NCI-H82 treated with DMSO at 0.1 percent for 48 hours (cell line): ENCODE measurements at regions not wholly inside any gene's neighbourhood (a gene's known extent, or its start where the extent isn't known, plus 50 kb on each side); places are given as distances from the start of the nearest gene placed in this dataset.
"Not testable (repeated sequence)": the region's sequence is repeated elsewhere in the genome, so short reads cannot be mapped to it uniquely, and the experiment has no call there.

ENCODE experiments used
- DNase-seq: peaks from one replicate; lab custom pipeline; 2025; ENCODE audit not compliant: unreplicated experiment; lab: John Stamatoyannopoulos, UW

DNA sequence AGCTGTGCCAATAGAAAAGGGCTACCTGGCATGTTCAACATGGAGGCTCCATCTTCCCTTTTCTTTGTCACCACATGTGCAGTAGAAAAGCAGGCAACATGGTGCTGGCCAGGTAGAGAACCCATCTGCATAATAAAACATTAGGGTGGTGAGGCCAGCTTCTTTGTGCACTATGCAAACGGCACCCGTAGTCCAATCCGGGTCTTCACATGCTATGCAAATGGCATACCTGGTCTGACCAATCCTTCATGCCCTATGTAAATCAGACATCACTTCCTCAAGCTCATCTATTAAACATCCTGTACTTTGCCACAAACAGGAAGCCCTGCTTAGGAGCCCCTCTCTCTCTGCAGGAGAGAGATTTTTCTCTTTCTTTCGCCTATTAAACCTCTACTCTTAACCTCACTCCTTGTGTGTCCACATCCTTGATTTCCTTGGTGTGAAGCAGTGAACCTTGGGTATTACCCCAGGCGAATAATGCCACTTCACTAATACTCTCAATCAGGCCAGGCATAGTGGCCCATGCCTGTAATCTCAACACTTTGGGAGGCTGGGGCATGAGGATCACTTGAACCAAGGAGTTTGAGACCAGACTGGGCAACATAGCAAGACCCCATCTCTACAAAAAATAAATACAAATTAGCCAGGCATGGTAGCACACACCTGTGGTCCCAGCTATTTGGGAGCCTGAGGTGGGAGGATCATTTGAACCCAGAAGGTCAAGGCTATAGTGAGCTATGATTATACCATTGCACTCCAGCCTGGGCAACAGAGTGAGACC, 111.3 kb upstream of the MRI1 start:
- DNase-seq, result no peak

DNA sequence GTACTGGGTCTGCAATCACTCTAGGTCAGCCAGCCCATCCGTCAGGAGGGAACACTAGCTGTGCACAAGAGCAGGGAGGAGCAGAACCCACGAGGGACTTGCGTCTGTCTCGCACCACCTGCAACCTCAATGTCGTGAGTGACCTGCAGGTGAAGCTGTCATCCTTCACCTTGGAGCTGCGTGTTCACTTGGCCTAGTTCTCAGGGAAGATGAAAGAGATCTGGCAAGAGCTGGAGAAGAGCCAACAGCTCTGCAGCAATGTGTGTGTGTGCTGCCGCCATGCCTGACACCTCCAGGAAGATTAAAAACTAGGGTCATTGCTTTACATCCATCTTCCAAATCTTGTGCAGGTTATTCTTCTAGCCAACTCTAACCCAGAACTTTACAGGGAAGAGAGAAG, 117.6 kb upstream of the MRI1 start:
- DNase-seq, result no peak

DNA sequence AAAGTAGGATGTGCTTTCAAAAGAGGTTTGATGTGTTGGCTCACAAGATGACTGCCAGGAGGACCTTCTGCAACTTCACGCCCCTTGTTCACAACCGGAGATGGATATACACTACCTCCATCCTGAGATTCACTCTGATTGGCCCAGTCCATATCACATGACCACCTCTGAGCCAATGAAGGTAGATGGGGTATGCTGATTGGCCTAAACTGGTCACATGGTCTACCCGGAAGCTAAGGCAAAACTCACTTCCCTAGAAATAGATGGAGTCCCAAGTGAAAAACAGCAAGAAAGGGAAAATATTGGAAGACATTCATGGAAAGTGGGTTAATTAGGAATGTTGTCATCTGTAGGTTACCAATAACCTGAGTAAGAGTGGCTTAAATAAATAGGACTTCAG, 119.7 kb upstream of the MRI1 start:
- DNase-seq, result no peak

DNA sequence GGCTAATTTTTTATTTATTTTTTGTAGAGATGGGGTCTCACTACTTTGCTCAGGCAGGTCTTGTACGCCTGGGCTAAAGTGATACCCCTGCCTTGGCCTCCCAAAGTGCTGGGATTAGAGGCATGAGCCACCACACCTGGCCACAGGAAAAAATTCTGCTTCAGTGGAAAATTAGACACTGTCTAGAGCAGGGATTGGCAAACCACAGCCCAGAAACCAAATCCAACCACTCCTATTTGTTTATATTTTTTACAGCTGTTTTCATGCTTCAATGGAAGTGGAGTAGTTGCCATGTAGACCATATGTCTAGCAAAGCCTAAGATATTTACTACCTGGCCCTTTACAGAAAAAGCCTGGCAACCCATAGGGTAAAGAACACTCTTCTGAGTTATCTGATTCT, 123.7 kb upstream of the MRI1 start:
- DNase-seq, result no peak

DNA sequence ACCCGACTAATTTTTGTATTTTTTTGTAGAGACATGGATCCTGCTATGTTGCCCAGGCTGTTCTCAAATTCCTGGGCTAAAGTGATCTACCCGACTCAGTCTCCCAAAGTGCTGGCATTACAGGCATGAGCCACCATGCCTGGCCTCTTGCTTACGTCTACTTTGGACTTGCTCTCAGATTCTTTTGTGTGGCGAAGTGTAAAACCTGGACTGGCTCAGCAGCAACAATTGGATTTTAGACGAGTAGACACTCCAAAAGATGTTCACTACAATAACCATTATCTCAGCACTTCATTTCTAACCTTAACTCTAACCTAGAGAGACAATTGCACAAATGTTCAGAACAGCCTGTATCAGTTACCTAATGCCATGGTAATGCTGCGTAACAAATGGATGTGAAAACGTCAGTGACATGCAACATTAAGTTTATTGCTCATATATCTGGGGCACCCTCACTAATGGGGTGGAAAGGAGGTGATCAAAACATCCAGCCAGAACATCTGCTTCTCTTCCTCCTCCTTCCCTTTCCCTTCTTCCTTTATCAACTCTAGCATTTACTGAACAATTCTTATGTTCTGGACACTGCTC, 124.9 kb upstream of the MRI1 start:
- no peak for DNase-seq

DNA sequence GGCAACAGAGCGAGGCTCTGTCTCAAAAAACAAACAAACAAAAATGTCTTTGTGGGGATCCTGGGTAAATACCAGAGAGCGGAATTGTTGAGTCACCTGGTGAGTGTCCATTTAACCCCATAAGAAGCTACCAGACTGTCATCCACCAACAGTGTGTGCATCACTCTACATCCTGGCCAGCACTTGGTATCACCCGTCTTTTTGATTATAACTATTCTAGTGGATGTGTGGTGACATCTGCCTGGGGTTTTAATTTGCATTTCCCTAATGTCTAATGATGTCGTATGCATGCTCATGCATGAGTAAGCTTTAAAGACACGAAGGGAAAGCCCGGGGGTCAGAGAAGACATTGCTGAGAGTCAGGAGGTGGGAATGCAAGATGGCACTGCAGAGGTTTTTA, 126.7 kb upstream of the MRI1 start:
- DNase-seq, result no peak

DNA sequence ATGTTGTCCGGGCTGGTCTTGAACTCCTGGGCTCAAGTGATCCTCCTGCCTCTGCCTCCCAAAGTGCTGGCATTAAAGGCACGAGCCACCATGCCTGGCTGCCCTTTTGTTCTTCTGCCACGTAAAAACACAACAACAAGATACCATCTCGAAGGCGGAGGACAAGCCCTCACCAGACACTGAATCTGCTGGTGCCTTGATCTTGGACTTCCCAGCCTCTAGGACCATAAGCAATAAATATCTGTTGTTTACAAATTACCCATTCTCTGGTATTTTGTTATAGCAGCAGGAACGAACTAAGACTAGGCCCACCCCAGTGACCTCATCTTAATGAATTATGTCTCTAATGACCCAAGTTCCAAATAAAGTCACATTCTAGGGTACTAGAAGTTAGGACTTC, 128.4 kb upstream of the CACNA1A start:
- no peak for DNase-seq

DNA sequence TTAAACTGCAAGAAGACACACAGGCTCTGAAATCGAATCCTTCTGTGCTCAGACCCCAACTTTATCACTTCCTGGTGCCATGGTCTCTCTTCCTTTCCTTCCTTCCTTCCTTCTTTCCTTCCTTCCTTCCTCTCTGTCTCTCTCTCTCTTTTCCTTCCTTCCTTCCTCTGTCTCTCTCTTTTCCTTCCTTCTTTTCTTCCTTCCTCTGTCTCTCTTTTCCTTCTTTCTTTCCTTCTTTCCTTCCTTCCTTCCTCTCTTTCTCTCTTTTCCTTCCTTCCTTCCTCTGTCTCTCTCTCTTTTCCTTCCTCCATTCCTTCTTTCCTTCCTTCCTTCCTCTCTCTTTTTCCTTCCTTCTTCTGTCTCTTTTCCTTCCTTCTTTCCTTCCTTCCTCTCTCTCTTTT, 127.2 kb upstream of the CACNA1A start:
- DNase-seq, result no peak

DNA sequence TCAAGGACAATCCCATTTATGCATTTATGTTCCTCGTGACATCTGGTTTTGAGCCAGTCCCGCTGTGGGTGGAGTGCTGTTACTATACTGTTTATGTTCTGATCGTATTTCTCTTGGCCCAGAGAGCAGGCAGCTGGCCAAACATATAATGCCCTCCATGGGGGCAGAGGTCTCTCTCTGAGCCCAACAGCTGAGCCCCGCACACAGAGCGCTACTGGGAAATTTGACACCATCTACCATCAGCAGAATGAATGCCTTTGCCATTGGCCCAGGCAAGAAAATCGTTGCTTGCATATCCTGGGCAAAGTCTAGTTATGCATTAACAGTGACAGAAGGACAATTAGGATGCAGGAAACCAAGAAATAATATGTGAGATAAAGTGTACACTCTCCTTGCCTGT, 126.8 kb upstream of the CACNA1A start:
- peak; percentile 98 for DNase-seq

DNA sequence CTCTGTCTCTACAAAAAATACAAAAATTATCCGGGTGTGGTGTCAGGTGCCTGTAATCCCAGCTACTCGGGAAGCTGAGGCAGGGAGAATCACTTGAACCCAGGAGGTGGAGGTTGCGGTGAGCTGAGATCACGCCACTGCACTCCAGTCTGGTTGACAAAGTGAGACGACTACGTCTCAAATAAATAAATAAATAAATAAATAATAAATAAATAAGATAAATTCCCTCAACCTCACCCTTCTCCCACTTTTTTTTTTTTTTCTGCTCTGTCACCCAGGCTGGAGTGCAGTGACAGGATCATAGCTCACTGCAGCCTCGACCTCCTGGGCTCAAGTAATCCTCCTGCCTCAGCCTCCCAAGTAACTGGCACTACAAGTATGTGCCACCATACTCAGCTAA, 125.9 kb upstream of the CACNA1A start:
- not testable (repeated sequence) for DNase-seq

DNA sequence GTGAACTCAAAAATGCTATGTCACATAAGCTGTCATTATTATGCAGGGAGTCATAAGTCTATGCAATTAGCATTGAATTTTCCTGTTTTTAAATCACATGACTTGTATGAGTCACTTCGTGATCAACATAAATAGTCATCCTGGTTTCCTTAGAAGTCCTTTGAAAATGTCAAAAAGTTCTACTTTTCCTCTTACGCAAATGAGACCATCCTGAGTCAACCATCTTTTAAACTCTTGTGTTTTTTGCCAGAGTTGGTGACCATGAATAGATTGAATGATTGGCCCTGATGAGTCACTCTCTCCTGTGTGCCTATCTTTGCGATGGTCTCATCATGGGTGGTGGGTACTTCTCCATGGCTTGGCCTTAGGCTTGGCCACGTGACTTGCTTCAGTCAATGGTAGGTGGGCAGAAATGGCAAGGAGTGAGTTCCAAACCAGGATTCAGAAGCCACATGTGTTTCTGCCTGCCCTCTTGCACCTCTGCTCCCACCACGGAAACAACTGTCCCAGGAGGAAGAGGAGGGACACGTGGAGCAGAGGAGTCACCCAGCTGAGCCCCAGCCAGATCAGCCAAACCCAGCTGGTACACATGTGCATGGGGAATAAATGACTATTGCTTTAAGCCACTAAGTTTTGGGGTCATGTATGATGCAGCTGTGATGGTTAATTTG, 123.5 kb upstream of the CACNA1A start:
- no peak for DNase-seq

DNA sequence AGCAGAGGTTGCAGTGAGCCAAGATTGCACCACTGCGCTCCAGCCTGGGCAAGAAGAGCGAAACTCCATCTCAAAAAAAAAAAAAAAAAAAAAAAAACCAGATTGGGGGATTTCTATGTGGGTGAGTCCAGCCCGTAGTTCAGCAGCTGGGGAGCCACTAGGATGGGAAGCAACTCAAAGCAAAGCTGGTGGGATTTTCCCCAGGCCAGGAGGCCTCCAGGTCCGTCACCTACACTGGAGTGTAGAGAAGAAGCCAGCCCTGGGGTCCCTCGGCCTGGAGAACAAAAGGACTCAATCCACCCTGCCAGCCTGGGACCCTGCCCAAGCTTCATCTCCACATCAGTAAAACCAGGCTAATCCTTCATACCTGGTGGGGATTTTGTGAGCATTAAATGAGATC, 121.3 kb upstream of the CACNA1A start:
- no peak for DNase-seq

DNA sequence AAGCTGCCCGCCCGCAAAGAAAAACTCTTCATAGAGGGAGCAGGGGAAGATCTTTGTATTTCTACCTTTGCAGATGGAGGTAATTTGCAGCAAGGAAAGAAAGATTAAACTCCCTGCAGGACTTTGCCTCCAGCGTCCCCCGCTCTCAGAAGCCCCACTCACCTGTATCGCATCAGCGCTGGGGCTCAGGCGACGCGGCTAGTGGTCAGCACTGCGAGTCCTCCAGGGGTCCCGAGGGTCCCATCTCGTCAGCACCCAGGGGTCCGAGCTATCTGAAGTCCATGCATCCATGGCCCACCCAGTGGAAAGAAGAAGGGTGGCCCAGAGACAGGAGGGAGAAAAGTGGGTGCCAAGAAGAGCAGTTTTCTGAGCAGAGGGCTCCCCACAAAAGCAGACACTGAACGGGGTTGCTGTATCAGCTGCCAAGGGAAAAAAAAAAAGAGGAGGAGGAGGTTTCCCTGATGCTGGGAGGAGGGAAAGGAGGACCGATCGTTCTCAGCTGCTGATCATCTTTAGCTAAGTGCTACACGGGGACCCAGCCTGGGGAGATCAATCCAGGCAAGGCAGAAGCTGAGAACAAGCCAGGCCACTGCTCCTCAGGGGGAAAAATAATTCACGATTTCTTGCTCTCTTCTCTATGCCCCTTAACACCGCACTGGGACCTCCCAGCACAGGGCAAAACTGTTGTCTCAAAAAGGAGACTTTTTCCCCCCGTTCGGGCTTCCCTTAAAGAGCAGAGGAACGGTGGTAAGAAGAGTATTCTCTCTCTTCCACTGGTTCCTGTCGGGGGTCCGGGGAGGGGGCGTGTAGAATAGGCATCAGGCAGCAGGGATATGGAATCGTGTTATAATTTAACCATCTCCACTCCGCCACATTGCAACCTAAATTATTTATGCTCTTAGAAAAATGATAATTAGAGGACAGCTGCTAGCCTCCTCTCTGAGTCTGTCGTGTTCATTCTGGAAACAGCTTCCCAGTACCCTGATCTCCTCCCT, 117.7 kb upstream of the CACNA1A start:
- DNase-seq, result no peak

DNA sequence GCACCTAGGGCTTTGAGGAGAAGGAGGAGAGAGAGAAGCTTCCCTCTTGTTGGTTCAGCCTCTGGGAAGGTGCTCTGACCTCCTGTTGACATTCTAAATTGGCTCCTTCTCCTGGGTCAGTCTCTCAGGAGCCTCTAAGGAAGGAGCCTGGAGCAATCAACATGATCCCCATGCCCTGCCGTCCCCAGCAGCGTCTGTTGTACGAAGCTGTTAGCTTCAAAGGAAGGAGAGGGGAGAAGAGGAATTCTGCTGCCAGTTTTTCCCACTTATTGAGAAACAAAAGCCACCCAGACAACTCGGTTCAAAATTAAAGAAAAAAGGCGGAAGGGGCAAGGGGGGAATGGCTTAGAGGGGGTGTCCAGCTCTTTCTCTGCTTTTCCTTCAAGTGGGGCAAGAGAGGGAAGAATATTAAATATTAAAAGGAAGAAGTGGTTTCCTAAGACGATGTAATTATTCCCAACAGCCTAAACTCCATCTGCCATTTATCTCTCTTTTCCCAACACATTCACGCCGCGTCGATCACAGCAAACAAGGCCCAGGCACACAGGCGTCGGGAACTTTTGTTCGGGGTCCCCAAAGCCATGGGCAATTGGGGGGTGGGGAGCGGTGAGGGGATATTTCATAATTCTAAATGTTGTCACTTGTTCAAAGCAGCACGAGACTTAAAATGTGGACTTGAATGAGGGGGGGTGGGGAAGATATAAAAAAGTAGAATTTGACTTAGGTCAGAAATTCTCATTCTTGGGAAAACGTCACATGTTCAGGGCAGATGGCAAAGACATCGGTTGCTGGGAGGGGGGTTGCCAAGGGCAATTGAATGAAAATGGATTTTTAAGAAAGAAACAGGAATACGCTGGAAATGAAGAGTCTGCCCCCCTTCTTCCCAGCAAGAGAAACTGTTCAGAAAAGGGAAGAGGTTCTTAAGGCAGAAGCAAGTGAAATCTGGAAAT, 116.8 kb upstream of the CACNA1A start:
- no peak for DNase-seq

DNA sequence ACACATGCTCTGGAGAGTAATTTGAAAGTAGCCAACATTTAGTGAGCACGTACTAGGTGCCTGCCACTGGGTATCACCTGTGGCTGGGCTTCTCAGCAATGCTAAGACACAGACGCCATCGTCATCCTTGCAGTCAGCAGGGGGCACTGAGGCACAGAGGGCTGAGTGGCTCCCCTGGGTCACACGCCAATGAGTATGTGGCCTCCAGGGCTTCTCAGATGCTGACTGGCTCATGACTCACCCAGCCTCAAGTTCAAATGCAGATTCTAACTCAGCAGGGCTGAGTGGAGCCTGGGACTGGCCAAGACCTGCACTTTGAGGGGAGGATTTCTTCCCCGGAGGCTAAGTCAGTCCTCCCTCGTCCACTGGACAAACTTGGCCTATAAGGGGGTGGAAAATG, 115.1 kb upstream of the CACNA1A start:
- no peak for DNase-seq

DNA sequence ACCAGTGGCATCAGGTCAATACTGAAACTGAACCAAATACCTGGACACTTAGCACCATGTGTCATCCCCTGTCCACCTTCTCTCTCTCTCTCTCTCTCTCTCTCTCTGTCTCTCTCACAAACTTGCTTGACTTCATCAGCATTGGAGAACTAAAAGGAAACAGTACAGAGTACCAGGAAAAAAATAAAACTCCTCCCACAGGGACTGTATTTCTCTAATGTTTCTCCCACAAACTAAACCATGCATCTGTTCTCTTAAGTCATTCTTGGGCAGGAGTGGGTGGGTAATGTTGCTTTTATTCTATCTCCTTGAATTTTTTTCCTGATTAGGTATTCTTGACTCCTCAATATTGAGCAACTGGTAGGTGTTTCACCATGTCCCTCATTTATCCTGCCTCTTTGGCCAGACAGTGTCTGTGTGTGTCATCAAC, 112.9 kb upstream of the CACNA1A start:
- DNase-seq, result no peak

DNA sequence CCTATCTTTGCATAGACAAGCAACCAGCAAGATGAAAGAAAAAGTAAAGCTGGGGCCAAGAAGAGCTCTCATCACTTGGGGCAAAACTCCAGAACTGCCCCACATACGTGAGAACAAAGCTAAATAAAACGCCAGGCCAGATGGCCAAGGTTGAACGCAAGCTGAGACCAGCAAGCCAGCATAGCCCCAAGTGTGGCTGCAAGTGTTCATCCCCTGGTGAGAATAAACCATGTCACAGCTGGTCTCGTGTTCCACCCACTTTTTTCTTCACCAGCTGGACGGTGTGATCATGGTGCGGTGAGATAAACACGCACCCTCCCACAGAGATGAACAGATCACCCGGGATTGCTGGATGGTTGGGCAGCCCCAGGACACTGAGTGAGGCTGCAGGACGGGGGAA, 109.6 kb upstream of the CACNA1A start:
- DNase-seq, result no peak

DNA sequence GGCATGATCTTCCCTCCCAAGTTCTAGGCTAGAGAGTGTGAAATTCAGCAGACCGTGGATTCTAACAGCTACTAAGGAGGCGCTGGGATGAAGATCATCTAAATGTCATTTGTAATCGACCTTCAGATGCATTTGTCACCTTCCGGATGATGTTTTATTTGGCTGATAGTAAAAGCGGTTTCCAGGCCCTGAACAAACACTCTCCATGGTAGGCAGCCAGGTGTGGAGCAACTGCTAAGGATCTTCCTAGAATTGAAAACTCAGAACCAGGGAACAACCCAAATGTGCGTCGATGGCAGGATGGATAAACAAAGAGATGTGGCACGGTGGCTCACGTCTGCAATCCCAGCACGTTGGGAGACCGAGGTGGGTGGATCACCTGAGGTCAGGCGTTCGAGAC, 107.2 kb upstream of the CACNA1A start:
- no peak for DNase-seq

DNA sequence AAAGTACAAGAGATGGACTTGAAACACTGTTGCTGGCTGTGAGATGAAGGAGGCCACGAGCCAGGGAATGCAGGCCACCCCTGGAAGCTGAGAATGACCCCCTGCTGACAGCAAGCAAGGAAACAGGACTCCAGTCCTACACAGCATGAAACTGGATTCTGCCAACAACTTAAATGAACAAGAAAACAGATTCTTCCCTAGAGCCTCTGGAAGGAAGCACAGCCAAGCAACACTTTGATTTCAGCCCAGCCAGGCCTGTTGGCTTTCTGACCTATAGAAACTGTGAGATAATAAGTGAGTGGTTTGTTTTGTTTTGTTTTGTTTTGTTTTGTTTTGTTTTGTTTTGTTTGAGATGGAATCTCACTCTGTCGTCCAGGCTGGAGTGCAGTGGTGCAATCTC, 105.3 kb upstream of the CACNA1A start:
- DNase-seq, result no peak

DNA sequence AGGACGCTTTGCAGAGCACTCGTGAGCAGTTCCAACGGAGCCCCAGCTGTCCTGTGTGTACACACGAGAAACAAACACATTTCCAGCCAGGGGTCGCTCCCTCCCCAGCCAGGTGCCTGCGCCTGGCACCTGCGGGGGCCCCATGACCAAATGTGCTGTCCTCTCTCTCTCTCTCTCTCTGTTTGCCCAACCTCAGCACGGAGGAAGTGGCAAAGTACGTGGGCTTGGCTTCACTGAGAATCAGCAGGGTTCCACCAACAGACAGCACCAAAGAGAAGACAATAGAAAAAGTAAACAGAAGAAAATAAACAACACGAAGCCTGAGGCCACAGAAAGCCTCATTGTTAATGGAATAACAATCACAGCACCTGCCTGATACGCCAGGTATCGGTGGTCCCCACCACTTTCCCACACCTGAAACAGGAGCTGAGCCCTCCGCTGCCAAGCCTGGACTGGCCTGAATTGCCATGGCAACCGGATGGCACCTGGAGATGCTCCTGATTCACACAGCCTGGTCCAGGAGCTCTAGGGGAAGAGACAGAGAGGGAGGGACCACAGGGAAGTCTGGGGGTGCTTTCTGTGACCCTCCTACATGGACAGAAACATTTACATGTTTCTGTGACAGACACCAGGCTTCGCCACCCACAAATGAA, 103.9 kb upstream of the CACNA1A start:
- no peak for DNase-seq
